ENCODE measurements at regions not wholly inside any gene's neighbourhood (a gene's known extent, or its start where the extent isn't known, plus 50 kb on each side); places are given as distances from the start of the nearest gene placed in this dataset.
"Not testable (repeated sequence)": the region's sequence is repeated elsewhere in the genome, so short reads cannot be mapped to it uniquely, and the experiment has no call there.

GRCh38 chr7:131638641-131639430, 82.4 kb upstream of the PODXL start:
- no peak for TF ChIP-seq CTCF (conservative IDR thresholded peaks at IDR 0.05; ENCODE audit: low read depth, low read length)
- no peak overlapping the region for H3K27ac ChIP-seq
- H3K9ac ChIP-seq: no peak overlapping the region
- no peaks in the 10 kb centered on the region for H4K20me1 ChIP-seq (ENCODE audit: insufficient read depth)
- H3K79me2 ChIP-seq (ENCODE audit: insufficient read depth, low read depth): no peaks in the 10 kb centered on the region
- no peak overlapping the region for H3K4me3 ChIP-seq (IDR thresholded peaks at IDR 0.05; ENCODE audit: insufficient read depth, low read depth, low read length)
- H3K36me3 ChIP-seq (ENCODE audit: insufficient read depth): no peaks in the 10 kb centered on the region
- no peak overlapping the region for H3K4me2 ChIP-seq
- H2AFZ ChIP-seq (ENCODE audit: low read depth): no peak overlapping the region
- no peaks in the 10 kb centered on the region for H3K27me3 ChIP-seq (ENCODE audit: insufficient read depth, low read depth)
- no peaks in the 10 kb centered on the region for H3K4me1 ChIP-seq (ENCODE audit: low read depth, poor library complexity, severe bottlenecking)

DNA sequence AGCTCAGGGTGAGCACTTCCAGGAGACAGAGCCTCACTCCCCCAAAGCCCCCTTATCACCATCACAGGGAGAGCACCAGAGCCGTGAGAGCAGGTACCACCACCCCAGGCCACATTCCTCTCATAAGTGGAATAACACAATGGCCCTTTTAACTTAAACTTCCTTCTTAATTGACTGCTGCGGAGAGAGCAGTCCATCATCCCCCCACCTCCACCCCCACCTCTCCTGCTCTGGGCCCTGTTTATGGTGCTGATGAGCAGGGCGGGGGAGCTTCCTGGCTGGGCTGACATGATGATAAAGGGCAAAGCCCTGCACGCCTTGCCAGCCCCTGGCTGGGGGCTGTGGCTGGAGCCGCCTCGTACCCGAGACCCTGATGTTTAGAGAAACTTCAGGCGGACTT, 81.4 kb upstream of the PODXL start:
- Histone ChIP-seq H3K4me1 (ENCODE audit: low read depth, poor library complexity, severe bottlenecking) (no peaks in the 10 kb centered on the region), H4K20me1 (ENCODE audit: insufficient read depth) (no peaks in the 10 kb centered on the region), H3K79me2 (ENCODE audit: insufficient read depth, low read depth) (no peaks in the 10 kb centered on the region), H2AFZ (ENCODE audit: low read depth) (no peak overlapping the region), H3K9ac (no peak overlapping the region), H3K27me3 (ENCODE audit: insufficient read depth, low read depth) (no peaks in the 10 kb centered on the region), H3K27ac (no peak overlapping the region), H3K4me3 (IDR thresholded peaks at IDR 0.05; ENCODE audit: insufficient read depth, low read depth, low read length) (no peak overlapping the region), H3K36me3 (ENCODE audit: insufficient read depth) (no peaks in the 10 kb centered on the region), H3K4me2 (no peak overlapping the region)
- TF ChIP-seq CTCF (conservative IDR thresholded peaks at IDR 0.05; ENCODE audit: low read depth, low read length): no peak

DNA sequence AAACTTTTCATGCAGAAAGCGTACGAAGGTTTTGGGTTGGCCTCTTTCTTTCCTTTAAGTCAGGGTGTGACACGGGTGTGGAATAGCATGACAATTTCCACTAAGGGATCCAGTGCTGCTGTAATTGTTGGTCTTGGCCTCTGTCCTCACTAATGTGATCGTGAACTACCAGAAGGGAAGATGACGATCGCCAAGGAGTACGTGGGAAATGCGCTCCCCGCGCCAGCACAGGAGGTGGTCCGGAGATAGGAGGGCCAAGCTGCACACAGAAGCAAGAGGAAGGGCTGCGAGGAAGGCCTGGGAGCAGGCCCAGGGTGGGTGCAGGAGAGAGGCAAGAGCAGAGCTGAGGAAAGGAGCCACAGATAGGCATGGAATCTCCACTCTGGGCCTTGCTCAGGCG, 79.7 kb upstream of the PODXL start:
- H3K79me2 ChIP-seq (ENCODE audit: insufficient read depth, low read depth): no peaks in the 10 kb centered on the region
- no peak overlapping the region for H3K4me2 ChIP-seq
- no peak overlapping the region for H3K9ac ChIP-seq
- TF ChIP-seq CTCF (conservative IDR thresholded peaks at IDR 0.05; ENCODE audit: low read depth, low read length): no peak
- H3K27ac ChIP-seq: no peak overlapping the region
- H3K27me3 ChIP-seq (ENCODE audit: insufficient read depth, low read depth): no peaks in the 10 kb centered on the region
- H3K36me3 ChIP-seq (ENCODE audit: insufficient read depth): no peaks in the 10 kb centered on the region
- no peaks in the 10 kb centered on the region for H3K4me1 ChIP-seq (ENCODE audit: low read depth, poor library complexity, severe bottlenecking)
- no peak overlapping the region for H2AFZ ChIP-seq (ENCODE audit: low read depth)
- no peaks in the 10 kb centered on the region for H4K20me1 ChIP-seq (ENCODE audit: insufficient read depth)
- no peak overlapping the region for H3K4me3 ChIP-seq (IDR thresholded peaks at IDR 0.05; ENCODE audit: insufficient read depth, low read depth, low read length)

DNA sequence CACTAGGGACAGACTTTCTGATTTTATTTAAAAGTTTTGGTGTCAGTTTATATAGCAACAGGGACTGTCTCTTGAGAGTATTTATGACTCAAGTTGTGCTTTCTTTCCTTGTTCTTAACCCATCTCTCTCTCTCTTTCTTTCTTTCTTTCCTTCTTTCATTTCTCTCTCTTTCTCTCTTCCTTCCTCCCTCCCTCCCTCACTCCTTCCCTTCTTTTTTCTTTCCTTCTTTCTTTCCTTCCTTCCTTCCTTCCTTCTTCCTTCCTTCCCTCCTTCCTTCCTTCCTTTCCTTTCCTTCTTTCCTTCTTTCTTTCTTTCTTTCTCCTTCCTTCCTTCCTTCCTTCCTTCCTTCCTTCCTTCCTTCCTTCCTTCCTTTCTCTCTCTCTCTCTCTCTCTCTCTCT, 77.8 kb upstream of the PODXL start:
- H3K4me1 ChIP-seq (ENCODE audit: low read depth, poor library complexity, severe bottlenecking); H2AFZ ChIP-seq (ENCODE audit: low read depth); H3K27ac ChIP-seq; H3K36me3 ChIP-seq (ENCODE audit: insufficient read depth); H3K27me3 ChIP-seq (ENCODE audit: insufficient read depth, low read depth); H3K79me2 ChIP-seq (ENCODE audit: insufficient read depth, low read depth); H4K20me1 ChIP-seq (ENCODE audit: insufficient read depth); H3K9ac ChIP-seq; H3K4me2 ChIP-seq; H3K4me3 ChIP-seq (IDR thresholded peaks at IDR 0.05; ENCODE audit: insufficient read depth, low read depth, low read length): not testable (repeated sequence)

- Histone ChIP-seq H3K4me2 (no peak overlapping the region), H3K36me3 (ENCODE audit: insufficient read depth) (no peaks in the 10 kb centered on the region), H3K4me1 (ENCODE audit: low read depth, poor library complexity, severe bottlenecking) (no peaks in the 10 kb centered on the region), H3K27me3 (ENCODE audit: insufficient read depth, low read depth) (no peaks in the 10 kb centered on the region), H3K27ac (no peak overlapping the region), H2AFZ (ENCODE audit: low read depth) (no peak overlapping the region), H3K4me3 (IDR thresholded peaks at IDR 0.05; ENCODE audit: insufficient read depth, low read depth, low read length) (no peak overlapping the region), H3K79me2 (ENCODE audit: insufficient read depth, low read depth) (no peaks in the 10 kb centered on the region), H4K20me1 (ENCODE audit: insufficient read depth) (no peaks in the 10 kb centered on the region), H3K9ac (no peak overlapping the region)
- no peak for TF ChIP-seq CTCF (conservative IDR thresholded peaks at IDR 0.05; ENCODE audit: low read depth, low read length)
Measured at GRCh38 chr7:131633342-131633843, 77.0 kb upstream of the PODXL start.
